Panc1 (cell line): ENCODE measurements at regions not wholly inside any gene's neighbourhood (a gene's known extent, or its start where the extent isn't known, plus 50 kb on each side); places are given as distances from the start of the nearest gene placed in this dataset.

Experiments used
- CTCF ChIP-seq: fragments of 450-650 bp; IDR thresholded peaks from 2 replicates; pipeline ENCODE4 v1.5.1; 2017; ENCODE audit warnings: mild to moderate bottlenecking
- POLR2AphosphoS5 ChIP-seq: IDR thresholded peaks from 2 replicates; pipeline ENCODE4 v1.6.1; 2012; ENCODE audit warnings: mild to moderate bottlenecking, low read depth, low read length, moderate library complexity
- REST ChIP-seq, 2 experiments: IDR thresholded peaks; 2 replicates each; pipeline ENCODE4 v1.6.1; 2011 to 2012; ENCODE audit warnings: low read depth in 2 of 2, control low read depth in 1 of 2, low read length in 1 of 2, mild to moderate bottlenecking in 1 of 2, moderate library complexity in 1 of 2; ENCODE audit not compliant: insufficient read depth in 1 of 2

- no peak for TF ChIP-seq REST (IDR thresholded peaks at IDR 0.05; ENCODE audit: insufficient read depth in 1 of 2, low read depth in 2 of 2, low read length in 1 of 2)
- no peak for TF ChIP-seq CTCF
- TF ChIP-seq POLR2AphosphoS5 = no peak
Observed at GRCh38 chr3:16104156-16104555, 70.3 kb upstream of the GALNT15 start.
